GM23338 (cell line): ENCODE measurements at regions not wholly inside any gene's neighbourhood (a gene's known extent, or its start where the extent isn't known, plus 50 kb on each side); places are given as distances from the start of the nearest gene placed in this dataset.

Experiments
- CTCF ChIP-seq, 2 experiments: fragments of 200-600 bp in 1 of 2; sonication (generic) in 1 of 2; conservative IDR thresholded peaks; 2 replicates each; pipeline versions ENCODE4 v1.5.1 to v1.6.1; 2016 to 2017; ENCODE audit warnings: antibody characterized with exemption in 2 of 2, low read depth in 2 of 2, mild to moderate bottlenecking in 2 of 2, moderate library complexity in 1 of 2
- EZH2 ChIP-seq: fragments of 200-600 bp; sonication (generic); IDR thresholded peaks from one replicate; pipeline ENCODE4 v1.8.0; 2017; ENCODE audit warnings: antibody characterized with exemption, mild to moderate bottlenecking, low read depth; ENCODE audit not compliant: unreplicated experiment

- TF ChIP-seq CTCF (conservative IDR thresholded peaks at IDR 0.05; ENCODE audit: low read depth in 2 of 2) (no peak), EZH2 (no peak)
These were observed 366.2 kb downstream of the TFAP2A start for GRCh38 chr6:10048370-10049297.
